ENCODE measurements at regions not wholly inside any gene's neighbourhood (a gene's known extent, or its start where the extent isn't known, plus 50 kb on each side); places are given as distances from the start of the nearest gene placed in this dataset.

GRCh38 chr12:22951206-22951605 lies 326.2 kb downstream of the ETNK1 start:
- no peak overlapping the region for H3K4me3 ChIP-seq (ENCODE audit: low read depth, low read length)
- H3K36me3 ChIP-seq (ENCODE audit: insufficient read depth), result no peaks in the 10 kb centered on the region
- 89% methylated on average over 5 of the region's 5 CpGs for WGBS

GRCh38 chr12:22956690-22957089 lies 331.7 kb downstream of the ETNK1 start:
- Histone ChIP-seq H3K4me1 (ENCODE audit: insufficient read depth) (no peaks in the 10 kb centered on the region), H3K4me3 (ENCODE audit: low read depth, low read length) (no peak overlapping the region)
- WGBS, result 79% methylated on average over 2 of the region's 2 CpGs

More at GRCh38 chr12:22951206-22951605, 326.2 kb downstream of the ETNK1 start:
- no peak for DNase-seq (ENCODE audit: extremely low spot score)
- H3K27ac ChIP-seq (ENCODE audit: low read depth), result no peak overlapping the region
- H3K4me1 ChIP-seq (ENCODE audit: insufficient read depth), result no peaks in the 10 kb centered on the region

GRCh38 chr12:22967171-22967570 lies 342.2 kb downstream of the ETNK1 start:
- DNase-seq (ENCODE audit: extremely low spot score), result no peak
- Histone ChIP-seq H3K27ac (ENCODE audit: low read depth) (no peak overlapping the region), H3K4me3 (ENCODE audit: low read depth, low read length) (no peak overlapping the region), H3K36me3 (ENCODE audit: insufficient read depth) (no peaks in the 10 kb centered on the region), H3K4me1 (ENCODE audit: insufficient read depth) (no peaks in the 10 kb centered on the region)

More at GRCh38 chr12:22956690-22957089, 331.7 kb downstream of the ETNK1 start:
- H3K36me3 ChIP-seq (ENCODE audit: insufficient read depth), result no peaks in the 10 kb centered on the region
- H3K27ac ChIP-seq (ENCODE audit: low read depth), result no peak overlapping the region
- DNase-seq (ENCODE audit: extremely low spot score), result no peak

GRCh38 chr12:22969521-22969920 lies 344.6 kb downstream of the ETNK1 start:
- DNase-seq (ENCODE audit: extremely low spot score), result no peak
- H3K4me3 ChIP-seq (ENCODE audit: low read depth, low read length), result no peak overlapping the region
- 69% methylated on average over 4 of the region's 4 CpGs for WGBS
- H3K36me3 ChIP-seq (ENCODE audit: insufficient read depth), result no peaks in the 10 kb centered on the region
- H3K27ac ChIP-seq (ENCODE audit: low read depth), result no peak overlapping the region
- H3K4me1 ChIP-seq (ENCODE audit: insufficient read depth), result no peaks in the 10 kb centered on the region

- Histone ChIP-seq H3K4me1 (ENCODE audit: insufficient read depth) (no peaks in the 10 kb centered on the region), H3K27ac (ENCODE audit: low read depth) (no peak overlapping the region), H3K36me3 (ENCODE audit: insufficient read depth) (no peaks in the 10 kb centered on the region), H3K4me3 (ENCODE audit: low read depth, low read length) (no peak overlapping the region)
- no peak for DNase-seq (ENCODE audit: extremely low spot score)
- 33% methylated on average over 6 of the region's 6 CpGs for WGBS
These were observed 346.3 kb downstream of the ETNK1 start for GRCh38 chr12:22971247-22971646.

GRCh38 chr12:22971701-22972191 lies 346.8 kb downstream of the ETNK1 start:
- Histone ChIP-seq H3K36me3 (ENCODE audit: insufficient read depth) (no peaks in the 10 kb centered on the region), H3K4me3 (ENCODE audit: low read depth, low read length) (no peak overlapping the region), H3K4me1 (ENCODE audit: insufficient read depth) (no peaks in the 10 kb centered on the region), H3K27ac (ENCODE audit: low read depth) (no peak overlapping the region)
- no peak for DNase-seq (ENCODE audit: extremely low spot score)
- WGBS, result 40% methylated on average over 12 of the region's 12 CpGs

GRCh38 chr12:22974865-22975264 lies 349.9 kb downstream of the ETNK1 start:
- H3K36me3 ChIP-seq (ENCODE audit: insufficient read depth), result no peaks in the 10 kb centered on the region
- H3K4me3 ChIP-seq (ENCODE audit: low read depth, low read length), result no peak overlapping the region
- DNase-seq (ENCODE audit: extremely low spot score), result no peak
- no peaks in the 10 kb centered on the region for H3K4me1 ChIP-seq (ENCODE audit: insufficient read depth)
- H3K27ac ChIP-seq (ENCODE audit: low read depth), result no peak overlapping the region

GRCh38 chr12:22978962-22979361 lies 354.0 kb downstream of the ETNK1 start:
- Histone ChIP-seq H3K27ac (ENCODE audit: low read depth) (no peak overlapping the region), H3K4me1 (ENCODE audit: insufficient read depth) (no peaks in the 10 kb centered on the region), H3K4me3 (ENCODE audit: low read depth, low read length) (no peak overlapping the region), H3K36me3 (ENCODE audit: insufficient read depth) (no peaks in the 10 kb centered on the region)
- DNase-seq (ENCODE audit: extremely low spot score), result no peak
- WGBS, result 76% methylated on average over 2 of the region's 2 CpGs

- 91% methylated on average over 5 of the region's 5 CpGs for WGBS
These were observed 355.0 kb downstream of the ETNK1 start for GRCh38 chr12:22979854-22980469.

GRCh38 chr12:22981711-22982110 lies 356.7 kb downstream of the ETNK1 start:
- H3K4me3 ChIP-seq (ENCODE audit: low read depth, low read length), result no peak overlapping the region
- no peak overlapping the region for H3K27ac ChIP-seq (ENCODE audit: low read depth)
- H3K4me1 ChIP-seq (ENCODE audit: insufficient read depth), result no peaks in the 10 kb centered on the region
- DNase-seq (ENCODE audit: extremely low spot score), result no peak
- WGBS, result 83% methylated on average over 3 of the region's 3 CpGs
- H3K36me3 ChIP-seq (ENCODE audit: insufficient read depth), result no peaks in the 10 kb centered on the region

More at GRCh38 chr12:22979854-22980469, 355.0 kb downstream of the ETNK1 start:
- no peak for DNase-seq (ENCODE audit: extremely low spot score)
- Histone ChIP-seq H3K4me3 (ENCODE audit: low read depth, low read length) (no peak overlapping the region), H3K4me1 (ENCODE audit: insufficient read depth) (no peaks in the 10 kb centered on the region), H3K27ac (ENCODE audit: low read depth) (no peak overlapping the region), H3K36me3 (ENCODE audit: insufficient read depth) (no peaks in the 10 kb centered on the region)

- DNase-seq (ENCODE audit: extremely low spot score), result no peak
- Histone ChIP-seq H3K4me3 (ENCODE audit: low read depth, low read length) (no peak overlapping the region), H3K36me3 (ENCODE audit: insufficient read depth) (no peaks in the 10 kb centered on the region), H3K4me1 (ENCODE audit: insufficient read depth) (no peaks in the 10 kb centered on the region), H3K27ac (ENCODE audit: low read depth) (no peak overlapping the region)
- WGBS, result 93% methylated on average over 13 of the region's 13 CpGs
These were observed 357.7 kb downstream of the ETNK1 start for GRCh38 chr12:22982635-22983034.

GRCh38 chr12:22986997-22987396 lies 362.0 kb downstream of the ETNK1 start:
- Histone ChIP-seq H3K4me3 (ENCODE audit: low read depth, low read length) (no peak overlapping the region), H3K4me1 (ENCODE audit: insufficient read depth) (no peaks in the 10 kb centered on the region), H3K36me3 (ENCODE audit: insufficient read depth) (no peaks in the 10 kb centered on the region), H3K27ac (ENCODE audit: low read depth) (no peak overlapping the region)
- 93% methylated on average over 1 of the region's 1 CpG for WGBS
- no peak for DNase-seq (ENCODE audit: extremely low spot score)

GRCh38 chr12:22990501-22990900 lies 365.5 kb downstream of the ETNK1 start:
- WGBS, result 84% methylated on average over 1 of the region's 1 CpG
- no peaks in the 10 kb centered on the region for H3K36me3 ChIP-seq (ENCODE audit: insufficient read depth)
- no peak overlapping the region for H3K4me3 ChIP-seq (ENCODE audit: low read depth, low read length)
- no peak for DNase-seq (ENCODE audit: extremely low spot score)
- H3K27ac ChIP-seq (ENCODE audit: low read depth), result no peak overlapping the region
- no peaks in the 10 kb centered on the region for H3K4me1 ChIP-seq (ENCODE audit: insufficient read depth)

GRCh38 chr12:22991250-22991844 lies 366.4 kb downstream of the ETNK1 start:
- no peak for DNase-seq (ENCODE audit: extremely low spot score)
- Histone ChIP-seq H3K27ac (ENCODE audit: low read depth) (no peak overlapping the region), H3K4me1 (ENCODE audit: insufficient read depth) (no peaks in the 10 kb centered on the region), H3K4me3 (ENCODE audit: low read depth, low read length) (no peak overlapping the region), H3K36me3 (ENCODE audit: insufficient read depth) (no peaks in the 10 kb centered on the region)
- 40% methylated on average over 3 of the region's 3 CpGs for WGBS
